Fibroblast of the aortic adventitia (primary cell): ENCODE measurements at regions not wholly inside any gene's neighbourhood (a gene's known extent, or its start where the extent isn't known, plus 50 kb on each side); places are given as distances from the start of the nearest gene placed in this dataset.

Experiments
- DNase-seq: peaks from one replicate; pipeline ENCODE4 v3.0.0-alpha.2; 2010; ENCODE audit warnings: low read depth
- H3K4me3 ChIP-seq: 2 replicates; pipeline ENCODE4 v1.5.1; 2011; ENCODE audit warnings: low read depth, mild to moderate bottlenecking, control low read depth, low read length, moderate library complexity
- TF ChIP-seq, protein P1 (sequence below): IDR thresholded peaks from 2 replicates; pipeline ENCODE4 v1.5.1; 2011; ENCODE audit warnings: mild to moderate bottlenecking, low read length, control low read depth, inconsistent platforms; ENCODE audit not compliant: insufficient read depth

DNA sequence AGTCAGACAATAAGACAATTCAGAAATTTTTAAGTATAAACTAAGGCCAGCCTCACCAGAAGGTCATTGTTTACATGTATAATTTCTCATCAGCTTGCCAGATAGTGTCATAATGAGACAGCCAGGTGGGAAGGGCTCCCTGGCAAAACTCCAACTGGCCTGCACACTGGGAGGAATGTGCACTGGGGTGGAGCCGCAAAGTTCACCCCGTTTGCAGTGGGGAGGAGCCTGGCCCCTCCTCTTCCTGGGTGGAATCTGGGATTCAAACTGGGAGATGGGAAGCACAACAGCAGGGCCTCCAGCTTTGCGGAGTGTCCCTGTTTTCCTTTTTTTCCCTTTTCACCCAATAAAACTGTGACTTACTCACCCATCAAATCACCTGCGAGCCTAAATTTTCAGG is 329.9 kb downstream of the SMARCA1 start:
- TF ChIP-seq, protein P1, sequence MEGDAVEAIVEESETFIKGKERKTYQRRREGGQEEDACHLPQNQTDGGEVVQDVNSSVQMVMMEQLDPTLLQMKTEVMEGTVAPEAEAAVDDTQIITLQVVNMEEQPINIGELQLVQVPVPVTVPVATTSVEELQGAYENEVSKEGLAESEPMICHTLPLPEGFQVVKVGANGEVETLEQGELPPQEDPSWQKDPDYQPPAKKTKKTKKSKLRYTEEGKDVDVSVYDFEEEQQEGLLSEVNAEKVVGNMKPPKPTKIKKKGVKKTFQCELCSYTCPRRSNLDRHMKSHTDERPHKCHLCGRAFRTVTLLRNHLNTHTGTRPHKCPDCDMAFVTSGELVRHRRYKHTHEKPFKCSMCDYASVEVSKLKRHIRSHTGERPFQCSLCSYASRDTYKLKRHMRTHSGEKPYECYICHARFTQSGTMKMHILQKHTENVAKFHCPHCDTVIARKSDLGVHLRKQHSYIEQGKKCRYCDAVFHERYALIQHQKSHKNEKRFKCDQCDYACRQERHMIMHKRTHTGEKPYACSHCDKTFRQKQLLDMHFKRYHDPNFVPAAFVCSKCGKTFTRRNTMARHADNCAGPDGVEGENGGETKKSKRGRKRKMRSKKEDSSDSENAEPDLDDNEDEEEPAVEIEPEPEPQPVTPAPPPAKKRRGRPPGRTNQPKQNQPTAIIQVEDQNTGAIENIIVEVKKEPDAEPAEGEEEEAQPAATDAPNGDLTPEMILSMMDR: no peak
- H3K4me3 ChIP-seq: no peak overlapping the region
- no peak for DNase-seq

DNA sequence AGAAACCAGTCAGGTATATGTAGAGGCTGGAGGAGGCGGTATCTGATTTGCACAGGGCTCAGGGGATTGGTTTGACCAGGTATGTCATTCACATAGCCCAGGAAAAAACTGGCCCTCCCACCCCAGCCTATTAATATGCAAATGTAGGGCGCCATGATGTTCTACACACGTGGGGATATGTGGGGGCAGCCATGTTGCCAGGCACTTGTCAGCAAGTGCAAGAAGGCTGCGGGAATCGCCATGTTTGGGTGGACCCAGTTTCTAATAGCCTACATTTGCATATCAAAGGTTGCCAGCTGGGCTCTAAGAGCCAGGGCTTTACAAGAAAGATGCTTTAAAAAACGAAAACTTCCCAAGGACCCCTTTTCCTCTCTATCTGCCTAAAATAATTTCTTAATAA is 335.1 kb downstream of the SMARCA1 start:
- no peak overlapping the region for H3K4me3 ChIP-seq
- TF ChIP-seq, protein P1: no peak
- no peak for DNase-seq

DNA sequence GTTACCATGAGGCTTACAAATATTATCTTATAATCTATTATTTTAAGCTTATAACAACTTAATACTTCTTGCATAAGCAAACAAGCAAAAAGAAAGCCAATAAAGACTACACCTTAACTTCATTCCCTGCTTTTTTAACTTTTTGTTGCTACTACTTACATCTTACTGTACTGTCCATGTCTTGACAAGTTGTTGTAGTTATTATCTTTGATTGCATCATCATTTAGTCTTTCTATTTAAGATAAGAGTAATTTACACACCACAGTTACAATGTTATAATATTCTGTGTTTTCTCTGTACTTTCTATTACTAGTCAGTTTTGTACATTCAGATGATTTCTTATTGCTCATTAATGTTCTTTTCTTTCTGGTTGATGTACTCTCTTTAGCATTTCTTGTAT is 346.6 kb downstream of the SMARCA1 start:
- DNase-seq: no peak
- TF ChIP-seq, protein P1: no peak
- H3K4me3 ChIP-seq: no peak overlapping the region

DNA sequence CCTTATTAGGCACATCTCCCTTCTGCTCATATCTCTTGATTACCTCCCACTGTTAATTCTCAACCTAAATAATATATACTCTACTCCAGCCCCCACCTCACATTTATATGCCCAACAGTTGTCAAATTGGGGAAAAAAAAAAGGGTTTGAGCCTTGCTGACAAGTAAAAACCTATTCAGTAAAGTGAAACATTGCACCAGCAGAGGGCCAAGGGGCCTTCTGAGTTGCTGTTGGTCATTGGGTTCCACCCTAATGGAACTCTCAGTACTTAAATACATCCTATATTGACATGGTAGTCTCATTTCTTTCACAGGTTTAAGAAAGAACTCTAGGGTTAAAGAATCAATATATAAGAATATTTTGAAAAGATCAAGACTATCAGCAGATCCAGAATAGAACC is 362.2 kb downstream of the SMARCA1 start:
- TF ChIP-seq, protein P1: no peak
- H3K4me3 ChIP-seq: no peak overlapping the region
- DNase-seq: no peak

DNA sequence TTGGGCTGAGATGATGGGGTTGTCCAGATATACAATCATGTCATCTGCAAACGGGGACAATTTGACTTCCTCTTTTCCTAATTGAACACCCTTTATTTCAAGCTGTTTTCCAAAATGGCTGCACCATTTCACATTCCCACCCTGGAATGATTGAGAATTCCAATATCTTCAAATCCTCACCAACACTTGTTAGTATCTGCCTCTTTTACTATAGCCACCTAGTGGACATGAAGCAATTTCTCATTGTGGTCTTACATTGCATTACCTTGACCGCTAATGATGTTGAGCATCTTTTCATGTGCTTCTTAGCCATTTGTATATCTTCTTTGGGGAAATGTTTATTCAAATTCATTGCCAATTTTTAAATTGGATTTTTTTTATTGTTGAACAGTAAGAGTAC is 364.8 kb downstream of the SMARCA1 start:
- H3K4me3 ChIP-seq: no peak overlapping the region

DNA sequence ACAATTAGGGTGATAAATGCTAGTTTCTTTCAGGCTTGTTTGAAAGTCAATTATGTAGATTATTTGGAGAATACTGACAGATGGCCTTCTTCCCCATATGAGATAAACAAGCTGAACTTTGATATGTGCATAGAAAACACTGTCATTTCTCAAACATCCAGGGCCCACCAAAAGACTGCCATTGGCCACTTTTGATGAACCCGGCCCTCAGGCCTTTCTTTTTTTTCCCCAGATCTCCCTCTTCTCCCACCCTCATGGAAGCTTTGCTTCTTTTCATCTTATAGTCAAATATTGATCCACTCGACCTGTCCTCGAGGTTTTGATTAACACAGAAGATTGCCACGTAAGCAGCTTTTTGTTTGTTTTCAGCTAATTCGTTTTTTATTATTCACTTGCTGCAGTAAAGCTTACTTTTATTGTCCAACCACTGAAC is 377.4 kb downstream of the SMARCA1 start:
- H3K4me3 ChIP-seq: no peak overlapping the region
- no peak for DNase-seq
- TF ChIP-seq, protein P1: no peak

More for the DNA sequence above, 364.8 kb downstream of the SMARCA1 start:
- no peak for DNase-seq
- TF ChIP-seq, protein P1: no peak

DNA sequence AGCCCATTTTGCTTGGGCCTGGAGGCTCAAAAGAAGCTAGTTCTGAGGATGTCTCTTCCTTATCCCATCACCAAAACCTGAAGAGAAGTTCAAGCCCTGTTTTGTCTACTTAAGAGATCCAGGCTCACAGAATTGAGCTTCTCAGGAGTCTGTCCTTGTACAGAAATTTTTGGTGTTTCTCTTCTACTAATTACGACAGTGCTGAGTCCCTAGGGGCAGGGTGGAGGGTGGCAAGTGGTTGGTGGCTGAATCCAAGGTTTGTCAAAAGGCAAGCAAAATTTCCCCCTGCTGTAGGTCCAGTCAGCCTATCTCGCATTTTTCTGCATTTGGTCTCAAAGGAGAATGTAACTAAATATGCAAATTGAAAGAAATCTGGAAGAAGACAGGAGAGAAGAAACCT is 377.9 kb downstream of the SMARCA1 start:
- H3K4me3 ChIP-seq: no peak overlapping the region
- no peak for DNase-seq
- TF ChIP-seq, protein P1: no peak
